ENCODE measurements at regions not wholly inside any gene's neighbourhood (a gene's known extent, or its start where the extent isn't known, plus 50 kb on each side); places are given as distances from the start of the nearest gene placed in this dataset.

GRCh38 chr7:1380821-1381580 is 78.3 kb downstream of the MICALL2 start:
- no peak for DNase-seq

- no peak for DNase-seq
Measured at GRCh38 chr7:1382553-1383397, 76.5 kb downstream of the MICALL2 start.

DNA sequence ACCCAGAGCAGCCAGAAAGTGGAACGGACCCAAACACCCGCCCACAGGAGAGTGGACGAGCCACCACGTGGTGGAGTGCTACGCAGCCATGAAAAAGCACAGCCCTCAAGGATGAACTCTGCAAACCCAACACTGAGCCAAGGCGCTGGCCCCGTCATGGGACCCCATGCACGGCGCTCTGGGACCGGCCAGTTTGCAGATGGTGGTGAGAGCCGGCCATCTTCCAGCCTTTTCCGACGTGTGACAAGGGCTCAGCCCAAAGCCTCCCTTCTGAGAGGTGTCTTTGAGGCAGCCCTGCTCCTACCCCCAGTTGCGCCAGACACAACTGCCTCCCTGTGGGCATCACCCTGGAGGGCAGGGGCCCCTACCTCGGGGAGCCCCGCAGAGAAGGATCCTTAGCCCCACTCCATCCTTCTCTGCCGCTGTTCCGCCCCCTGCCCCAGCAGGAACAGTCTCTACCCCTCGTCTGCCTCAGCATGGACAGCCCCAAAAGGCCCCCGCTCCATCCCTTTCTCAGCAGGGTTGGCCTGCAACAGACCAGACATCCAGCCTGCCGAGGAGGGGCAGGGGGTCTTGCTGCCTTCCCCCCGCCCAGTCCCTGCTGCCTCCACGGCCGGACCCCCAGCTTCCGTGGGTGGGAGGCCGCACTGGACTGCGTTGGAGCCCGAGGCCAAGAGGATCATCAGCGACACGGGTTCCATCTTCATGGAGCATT is 75.7 kb downstream of the MICALL2 start:
- no peak for DNase-seq

- no peak for DNase-seq
Measured at GRCh38 chr7:1384113-1384415, 75.2 kb downstream of the MICALL2 start.
